C4-2B (cell line): ENCODE measurements at regions not wholly inside any gene's neighbourhood (a gene's known extent, or its start where the extent isn't known, plus 50 kb on each side); places are given as distances from the start of the nearest gene placed in this dataset.

Experiments used
- H3K27ac ChIP-seq: fragments of 450-650 bp; 2 replicates; pipeline ENCODE4 v1.5.1; 2017
- ZFX ChIP-seq: fragments of 450-650 bp; IDR thresholded peaks from 2 replicates; pipeline ENCODE4 v1.6.1; 2017
- TF ChIP-seq, protein P1 (sequence below): fragments of 450-650 bp; conservative IDR thresholded peaks from 2 replicates; pipeline ENCODE4 v1.5.1; 2017; ENCODE audit warnings: mild to moderate bottlenecking

DNA sequence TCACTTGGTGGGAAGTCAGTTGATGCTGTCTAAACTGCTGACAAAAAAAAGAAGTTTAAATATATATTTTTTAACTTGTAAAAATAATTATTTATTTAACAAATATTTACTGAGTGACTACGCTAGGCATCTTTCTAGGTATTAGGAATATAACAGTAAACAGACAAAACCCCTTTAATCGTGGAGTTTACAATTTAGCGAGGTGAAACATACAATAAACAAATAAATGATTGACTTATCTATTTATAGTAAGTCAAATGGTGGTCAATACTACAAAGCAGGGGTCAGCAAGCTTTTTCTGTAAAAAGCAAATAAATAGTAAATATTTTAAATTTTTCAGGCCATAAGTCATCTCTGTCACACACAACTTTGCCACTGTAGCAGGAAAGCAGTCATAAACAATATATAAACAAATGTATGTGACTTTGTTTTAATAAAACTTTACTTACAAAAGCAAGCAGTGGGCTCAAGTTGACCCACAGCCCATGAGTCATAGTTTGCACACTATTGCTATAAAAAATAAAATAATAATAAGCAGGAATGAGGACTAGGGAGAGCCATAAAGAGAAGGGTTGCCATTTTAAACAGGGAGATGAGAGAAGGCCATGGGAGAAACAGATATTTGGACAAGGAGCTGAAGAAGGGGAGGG, 263.9 kb downstream of the PLPP3 start:
- no peak for TF ChIP-seq ZFX
- TF ChIP-seq, protein P1, sequence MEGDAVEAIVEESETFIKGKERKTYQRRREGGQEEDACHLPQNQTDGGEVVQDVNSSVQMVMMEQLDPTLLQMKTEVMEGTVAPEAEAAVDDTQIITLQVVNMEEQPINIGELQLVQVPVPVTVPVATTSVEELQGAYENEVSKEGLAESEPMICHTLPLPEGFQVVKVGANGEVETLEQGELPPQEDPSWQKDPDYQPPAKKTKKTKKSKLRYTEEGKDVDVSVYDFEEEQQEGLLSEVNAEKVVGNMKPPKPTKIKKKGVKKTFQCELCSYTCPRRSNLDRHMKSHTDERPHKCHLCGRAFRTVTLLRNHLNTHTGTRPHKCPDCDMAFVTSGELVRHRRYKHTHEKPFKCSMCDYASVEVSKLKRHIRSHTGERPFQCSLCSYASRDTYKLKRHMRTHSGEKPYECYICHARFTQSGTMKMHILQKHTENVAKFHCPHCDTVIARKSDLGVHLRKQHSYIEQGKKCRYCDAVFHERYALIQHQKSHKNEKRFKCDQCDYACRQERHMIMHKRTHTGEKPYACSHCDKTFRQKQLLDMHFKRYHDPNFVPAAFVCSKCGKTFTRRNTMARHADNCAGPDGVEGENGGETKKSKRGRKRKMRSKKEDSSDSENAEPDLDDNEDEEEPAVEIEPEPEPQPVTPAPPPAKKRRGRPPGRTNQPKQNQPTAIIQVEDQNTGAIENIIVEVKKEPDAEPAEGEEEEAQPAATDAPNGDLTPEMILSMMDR, result no peak
- no peak overlapping the region for H3K27ac ChIP-seq

GRCh38 chr1:56313560-56313959, 265.8 kb downstream of the PLPP3 start:
- TF ChIP-seq, protein P1, result no peak
- TF ChIP-seq ZFX, result no peak
- H3K27ac ChIP-seq, result no peak overlapping the region

GRCh38 chr1:56311766-56312165, 267.6 kb downstream of the PLPP3 start:
- no peak overlapping the region for H3K27ac ChIP-seq
- TF ChIP-seq ZFX, result no peak
- TF ChIP-seq, protein P1, result no peak

- no peak overlapping the region for H3K27ac ChIP-seq
- no peak for TF ChIP-seq ZFX
- TF ChIP-seq, protein P1, result no peak
Measured at GRCh38 chr1:56310945-56311344, 268.4 kb downstream of the PLPP3 start.

GRCh38 chr1:56309065-56309464, 270.3 kb downstream of the PLPP3 start:
- no peak overlapping the region for H3K27ac ChIP-seq
- TF ChIP-seq, protein P1, result no peak

DNA sequence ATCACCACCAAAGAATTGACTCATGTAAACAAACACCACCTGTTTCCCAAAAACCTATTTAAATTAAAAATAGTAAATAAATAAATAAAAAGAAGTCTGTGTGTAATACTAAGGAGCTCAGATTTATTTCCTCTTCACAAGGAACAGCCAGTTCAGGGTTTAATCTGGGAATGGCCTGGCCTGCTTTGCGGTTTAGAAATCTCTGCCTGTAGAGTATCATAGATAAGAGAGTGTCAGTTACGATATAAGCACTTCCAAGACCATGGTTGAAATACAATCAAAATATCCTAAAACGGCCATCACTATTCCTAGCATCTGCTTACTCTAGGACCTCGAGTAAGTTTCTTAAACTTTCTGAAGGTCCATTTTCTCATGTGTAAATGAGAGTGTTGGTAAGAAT, 274.4 kb downstream of the PLPP3 start:
- H3K27ac ChIP-seq, result no peak overlapping the region
- TF ChIP-seq, protein P1, result no peak
- TF ChIP-seq ZFX, result no peak

- H3K27ac ChIP-seq, result no peak overlapping the region
- TF ChIP-seq, protein P1, result no peak
Measured at GRCh38 chr1:56303805-56304204, 275.6 kb downstream of the PLPP3 start.
